RWPE2 (cell line): ENCODE measurements at regions not wholly inside any gene's neighbourhood (a gene's known extent, or its start where the extent isn't known, plus 50 kb on each side); places are given as distances from the start of the nearest gene placed in this dataset.

Experiments
- ATAC-seq: fragments of 200-7000 bp; cut with Tn5 transposase; 3 replicates; pipeline ENCODE4 v1.9.1; 2021; ENCODE audit warnings: low read depth
- DNase-seq: peaks from one replicate; pipeline ENCODE4 v3.0.0-alpha.2; 2020; ENCODE audit warnings: low spot score
- H3K27ac ChIP-seq: fragments of 450-650 bp; 2 replicates; pipeline ENCODE4 v1.5.1; 2017; ENCODE audit warnings: mild to moderate bottlenecking; ENCODE audit not compliant: poor library complexity, severe bottlenecking
- H3K27me3 ChIP-seq: fragments of 250-450 bp; sonication (Bioruptor Pico); 2 replicates; pipeline ENCODE4 v1.5.1; 2021; ENCODE audit warnings: mild to moderate bottlenecking, moderate library complexity; ENCODE audit not compliant: insufficient read depth, poor library complexity, severe bottlenecking
- H3K36me3 ChIP-seq: fragments of 250-450 bp; sonication (Bioruptor Pico); 2 replicates; pipeline ENCODE4 v1.5.1; 2020; ENCODE audit warnings: low read depth, mild to moderate bottlenecking, moderate library complexity
- H3K4me1 ChIP-seq: fragments of 250-450 bp; sonication (Bioruptor Pico); 2 replicates; pipeline ENCODE4 v1.5.1; 2021; ENCODE audit warnings: mild to moderate bottlenecking, moderate library complexity; ENCODE audit not compliant: insufficient read depth, poor library complexity, severe bottlenecking
- H3K4me3 ChIP-seq: fragments of 250-450 bp; sonication (Bioruptor Pico); 2 replicates; pipeline ENCODE4 v1.5.1; 2021; ENCODE audit warnings: mild to moderate bottlenecking, moderate library complexity; ENCODE audit not compliant: severe bottlenecking
- H3K9me3 ChIP-seq: fragments of 250-450 bp; sonication (Bioruptor Pico); 2 replicates; pipeline ENCODE4 v1.5.1; 2021; ENCODE audit warnings: mild to moderate bottlenecking, moderate library complexity; ENCODE audit not compliant: severe bottlenecking
- CTCF ChIP-seq: fragments of 450-650 bp; IDR thresholded peaks from one replicate; pipeline ENCODE4 v1.5.1; 2017; ENCODE audit warnings: mild to moderate bottlenecking, moderate library complexity; ENCODE audit not compliant: poor library complexity, severe bottlenecking

GRCh38 chr10:98332623-98333269 is 64.8 kb upstream of the LOXL4 start:
- H3K36me3 ChIP-seq = no peaks in the 10 kb centered on the region
- no peaks in the 10 kb centered on the region for H3K4me1 ChIP-seq
- no peaks in the 10 kb centered on the region for H3K9me3 ChIP-seq
- no peak for TF ChIP-seq CTCF
- DNase-seq (no peak), ATAC-seq (peak; percentile 51)
- no peaks in the 10 kb centered on the region for H3K27me3 ChIP-seq
- no peak overlapping the region for H3K4me3 ChIP-seq
- no peak overlapping the region for H3K27ac ChIP-seq

- ATAC-seq = no peak
- TF ChIP-seq CTCF = peak; percentile 11
- H3K9me3 ChIP-seq = no peaks in the 10 kb centered on the region
- H3K4me3 ChIP-seq = no peak overlapping the region
- no peak for DNase-seq
- H3K27ac ChIP-seq = no peak overlapping the region
- H3K4me1 ChIP-seq = no peaks in the 10 kb centered on the region
- H3K36me3 ChIP-seq = no peaks in the 10 kb centered on the region
- no peaks in the 10 kb centered on the region for H3K27me3 ChIP-seq
These were observed 63.9 kb upstream of the LOXL4 start for GRCh38 chr10:98331885-98332284.

- no peak for TF ChIP-seq CTCF
- no peak for ATAC-seq
- no peak overlapping the region for H3K4me3 ChIP-seq
- H3K4me1 ChIP-seq = no peaks in the 10 kb centered on the region
- H3K9me3 ChIP-seq = no peaks in the 10 kb centered on the region
- H3K36me3 ChIP-seq = no peaks in the 10 kb centered on the region
- no peak for DNase-seq
- H3K27me3 ChIP-seq = no peaks in the 10 kb centered on the region
- no peak overlapping the region for H3K27ac ChIP-seq
These were observed 63.0 kb upstream of the LOXL4 start for GRCh38 chr10:98330987-98331386.

GRCh38 chr10:98328640-98329039 is 60.6 kb upstream of the LOXL4 start:
- DNase-seq = no peak
- no peak overlapping the region for H3K27ac ChIP-seq

More at GRCh38 chr10:98328640-98329039, 60.6 kb upstream of the LOXL4 start:
- H3K9me3 ChIP-seq = no peaks in the 10 kb centered on the region
- no peaks in the 10 kb centered on the region for H3K4me1 ChIP-seq
- no peaks in the 10 kb centered on the region for H3K36me3 ChIP-seq
- no peaks in the 10 kb centered on the region for H3K27me3 ChIP-seq
- ATAC-seq = no peak
- no peak for TF ChIP-seq CTCF
- no peak overlapping the region for H3K4me3 ChIP-seq
